Panc1 (cell line): ENCODE measurements at regions not wholly inside any gene's neighbourhood (a gene's known extent, or its start where the extent isn't known, plus 50 kb on each side); places are given as distances from the start of the nearest gene placed in this dataset.

Experiments
- ATAC-seq: fragments of 200-7000 bp; cut with Tn5 transposase; 2 replicates; pipeline ENCODE4 v1.9.1; 2020; ENCODE audit warnings: mild to moderate bottlenecking, moderate library complexity
- BruUV-seq: library from RNA; stranded (reverse); fragments of 400-500 nt; replicated peaks from 2 replicates; lab custom pipeline; 2021; lab: Mats Ljungman, UMichigan
- CTCF ChIA-PET: fragments of 300-600 bp; sonication (Branson Sonifier 250); formaldehyde crosslinking; loops from one replicate; lab custom pipeline; 2022; ENCODE audit warnings: antibody characterized with exemption; lab: Charles Lee
- POLR2A ChIA-PET: fragments of 300-600 bp; sonication (Branson Sonifier 250); formaldehyde crosslinking; loops from one replicate; lab custom pipeline; 2022; ENCODE audit warnings: antibody characterized with exemption; lab: Charles Lee
- DNase-seq: peaks from one replicate; pipeline ENCODE4 v3.0.0-alpha.2; 2010; ENCODE audit warnings: low read depth, low spot score
- H3K27ac ChIP-seq: 2 replicates; pipeline ENCODE4 v1.5.1; 2011; ENCODE audit warnings: mild to moderate bottlenecking, low read length, inconsistent platforms
- H3K27me3 ChIP-seq: fragments of 200-500 bp; sonication (Bioruptor generic); 2 replicates; pipeline ENCODE4 v1.6.0; 2014; ENCODE audit warnings: low read length, inconsistent platforms; ENCODE audit not compliant: control insufficient read depth, insufficient read depth
- H3K36me3 ChIP-seq: fragments of 200-500 bp; sonication (Bioruptor generic); 2 replicates; pipeline ENCODE4 v1.5.1; 2014; ENCODE audit warnings: inconsistent platforms, mild to moderate bottlenecking, low read length, moderate library complexity; ENCODE audit not compliant: control insufficient read depth, insufficient read depth
- H3K4me1 ChIP-seq: 2 replicates; pipeline ENCODE4 v1.5.1; 2011; ENCODE audit warnings: inconsistent platforms, mild to moderate bottlenecking, low read length, moderate library complexity; ENCODE audit not compliant: control insufficient read depth, insufficient read depth
- H3K4me3 ChIP-seq, 2 experiments: 2 replicates each; pipeline ENCODE4 v1.5.1; 2011 to 2012; ENCODE audit warnings: low read depth in 2 of 2, low read length in 2 of 2, mild to moderate bottlenecking in 2 of 2, inconsistent platforms in 1 of 2, moderate library complexity in 1 of 2
- H3K9me3 ChIP-seq: fragments of 200-500 bp; sonication (Bioruptor generic); 2 replicates; pipeline ENCODE4 v1.5.1; 2014; ENCODE audit warnings: low read depth, mild to moderate bottlenecking, inconsistent platforms, low read length, moderate library complexity; ENCODE audit not compliant: control insufficient read depth, insufficient read depth
- POLR2AphosphoS5 ChIP-seq: IDR thresholded peaks from 2 replicates; pipeline ENCODE4 v1.6.1; 2012; ENCODE audit warnings: mild to moderate bottlenecking, low read depth, low read length, moderate library complexity
- SIN3A ChIP-seq: IDR thresholded peaks from 2 replicates; pipeline ENCODE4 v1.6.1; 2012; ENCODE audit warnings: low read depth, mild to moderate bottlenecking, low read length, moderate library complexity, borderline replicate concordance; ENCODE audit not compliant: insufficient read depth
- TCF7L2 ChIP-seq: IDR thresholded peaks from 2 replicates; pipeline ENCODE4 v1.6.1; 2011; ENCODE audit warnings: mild to moderate bottlenecking, low read depth, low read length, inconsistent platforms
- in situ Hi-C: cut with HindIII; loops from 2 replicates; pipeline ENCODE4 v1.10.0; 2016; ENCODE audit warnings: low sequenced_read_pairs, low pct_unique_long_range_greater_than_20kb
- intact Hi-C: fragments of 100-400 bp; cut with micrococcal nuclease; formaldehyde crosslinking; loops from one replicate; pipeline ENCODE4 v1.10.0; 2022; ENCODE audit not compliant: unreplicated experiment
- TF ChIP-seq, protein P1 (sequence below): fragments of 450-650 bp; IDR thresholded peaks from 2 replicates; pipeline ENCODE4 v1.5.1; 2017; ENCODE audit warnings: mild to moderate bottlenecking
- TF ChIP-seq, protein P2 (sequence below), 2 experiments: IDR thresholded peaks; 2 replicates each; pipeline ENCODE4 v1.6.1; 2011 to 2012; ENCODE audit warnings: low read depth in 2 of 2, control low read depth in 1 of 2, low read length in 1 of 2, mild to moderate bottlenecking in 1 of 2, moderate library complexity in 1 of 2; ENCODE audit not compliant: insufficient read depth in 1 of 2

DNA sequence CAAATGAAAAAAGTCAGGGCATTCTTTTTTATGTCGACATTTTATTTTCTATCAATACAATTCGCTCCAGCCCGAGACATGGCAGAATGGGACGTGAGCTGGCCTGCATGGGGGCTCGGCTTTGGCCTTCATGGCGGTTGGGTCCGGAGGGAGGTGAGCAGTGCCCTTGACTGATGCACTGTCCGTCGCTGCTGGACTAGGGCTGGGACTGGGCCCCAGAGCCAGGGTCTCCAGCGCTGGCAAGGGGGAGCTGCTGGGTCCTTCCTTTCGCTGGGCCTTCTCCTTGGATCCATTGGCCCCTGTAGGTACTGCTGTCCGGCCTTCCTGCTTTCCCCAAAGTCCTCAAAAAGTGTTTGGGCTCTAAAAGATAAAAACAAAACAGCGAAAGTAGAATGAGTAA is 124.6 kb downstream of the EDN3 start:
- no TSS peak for BruUV-seq
- no peak for ATAC-seq
- H3K4me3 ChIP-seq, result no peak overlapping the region
- H3K36me3 ChIP-seq, result no peaks in the 10 kb centered on the region
- no peak overlapping the region for H3K27ac ChIP-seq
- no peak for DNase-seq
- intact Hi-C loops, result no loop called here
- no peaks in the 10 kb centered on the region for H3K9me3 ChIP-seq
- H3K27me3 ChIP-seq, result no peaks in the 10 kb centered on the region; the same call in none of the 2 replicates
- in situ Hi-C loops, result no loop called here
- TF ChIP-seq POLR2AphosphoS5 (no peak), TCF7L2 (no peak), SIN3A (no peak)
- TF ChIP-seq, protein P1, sequence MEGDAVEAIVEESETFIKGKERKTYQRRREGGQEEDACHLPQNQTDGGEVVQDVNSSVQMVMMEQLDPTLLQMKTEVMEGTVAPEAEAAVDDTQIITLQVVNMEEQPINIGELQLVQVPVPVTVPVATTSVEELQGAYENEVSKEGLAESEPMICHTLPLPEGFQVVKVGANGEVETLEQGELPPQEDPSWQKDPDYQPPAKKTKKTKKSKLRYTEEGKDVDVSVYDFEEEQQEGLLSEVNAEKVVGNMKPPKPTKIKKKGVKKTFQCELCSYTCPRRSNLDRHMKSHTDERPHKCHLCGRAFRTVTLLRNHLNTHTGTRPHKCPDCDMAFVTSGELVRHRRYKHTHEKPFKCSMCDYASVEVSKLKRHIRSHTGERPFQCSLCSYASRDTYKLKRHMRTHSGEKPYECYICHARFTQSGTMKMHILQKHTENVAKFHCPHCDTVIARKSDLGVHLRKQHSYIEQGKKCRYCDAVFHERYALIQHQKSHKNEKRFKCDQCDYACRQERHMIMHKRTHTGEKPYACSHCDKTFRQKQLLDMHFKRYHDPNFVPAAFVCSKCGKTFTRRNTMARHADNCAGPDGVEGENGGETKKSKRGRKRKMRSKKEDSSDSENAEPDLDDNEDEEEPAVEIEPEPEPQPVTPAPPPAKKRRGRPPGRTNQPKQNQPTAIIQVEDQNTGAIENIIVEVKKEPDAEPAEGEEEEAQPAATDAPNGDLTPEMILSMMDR, result no peak
- TF ChIP-seq, protein P2, sequence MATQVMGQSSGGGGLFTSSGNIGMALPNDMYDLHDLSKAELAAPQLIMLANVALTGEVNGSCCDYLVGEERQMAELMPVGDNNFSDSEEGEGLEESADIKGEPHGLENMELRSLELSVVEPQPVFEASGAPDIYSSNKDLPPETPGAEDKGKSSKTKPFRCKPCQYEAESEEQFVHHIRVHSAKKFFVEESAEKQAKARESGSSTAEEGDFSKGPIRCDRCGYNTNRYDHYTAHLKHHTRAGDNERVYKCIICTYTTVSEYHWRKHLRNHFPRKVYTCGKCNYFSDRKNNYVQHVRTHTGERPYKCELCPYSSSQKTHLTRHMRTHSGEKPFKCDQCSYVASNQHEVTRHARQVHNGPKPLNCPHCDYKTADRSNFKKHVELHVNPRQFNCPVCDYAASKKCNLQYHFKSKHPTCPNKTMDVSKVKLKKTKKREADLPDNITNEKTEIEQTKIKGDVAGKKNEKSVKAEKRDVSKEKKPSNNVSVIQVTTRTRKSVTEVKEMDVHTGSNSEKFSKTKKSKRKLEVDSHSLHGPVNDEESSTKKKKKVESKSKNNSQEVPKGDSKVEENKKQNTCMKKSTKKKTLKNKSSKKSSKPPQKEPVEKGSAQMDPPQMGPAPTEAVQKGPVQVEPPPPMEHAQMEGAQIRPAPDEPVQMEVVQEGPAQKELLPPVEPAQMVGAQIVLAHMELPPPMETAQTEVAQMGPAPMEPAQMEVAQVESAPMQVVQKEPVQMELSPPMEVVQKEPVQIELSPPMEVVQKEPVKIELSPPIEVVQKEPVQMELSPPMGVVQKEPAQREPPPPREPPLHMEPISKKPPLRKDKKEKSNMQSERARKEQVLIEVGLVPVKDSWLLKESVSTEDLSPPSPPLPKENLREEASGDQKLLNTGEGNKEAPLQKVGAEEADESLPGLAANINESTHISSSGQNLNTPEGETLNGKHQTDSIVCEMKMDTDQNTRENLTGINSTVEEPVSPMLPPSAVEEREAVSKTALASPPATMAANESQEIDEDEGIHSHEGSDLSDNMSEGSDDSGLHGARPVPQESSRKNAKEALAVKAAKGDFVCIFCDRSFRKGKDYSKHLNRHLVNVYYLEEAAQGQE (IDR thresholded peaks at IDR 0.05; ENCODE audit: insufficient read depth in 1 of 2, low read depth in 2 of 2, low read length in 1 of 2), result no peak
- H3K4me1 ChIP-seq, result no peaks in the 10 kb centered on the region
- ChIA-PET CTCF (no interaction called here), POLR2A (no interaction called here)

DNA sequence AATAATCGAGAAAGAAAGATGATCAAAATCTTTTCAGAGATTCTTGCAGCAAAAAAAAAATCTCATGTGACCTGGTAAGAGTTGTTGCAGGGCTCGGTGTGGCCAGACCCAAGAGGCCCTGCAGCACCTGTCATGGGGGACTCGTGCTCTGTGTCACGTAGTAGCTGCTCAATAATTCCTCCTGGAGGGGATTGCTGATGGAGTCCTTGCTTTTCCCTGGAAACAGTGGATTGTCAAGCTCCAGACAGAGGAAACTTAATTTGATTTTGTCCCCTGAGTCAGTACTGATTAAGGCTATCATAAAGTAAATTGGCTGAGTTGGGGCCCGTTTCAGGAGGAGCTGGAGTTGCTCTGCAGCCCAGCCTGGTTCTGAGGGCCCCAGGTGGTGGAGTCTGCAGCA is 125.2 kb downstream of the EDN3 start:
- Histone ChIP-seq H3K9me3 (no peaks in the 10 kb centered on the region), H3K27ac (no peak overlapping the region), H3K4me3 (no peak overlapping the region), H3K4me1 (no peaks in the 10 kb centered on the region), H3K36me3 (no peaks in the 10 kb centered on the region), H3K27me3 (no peaks in the 10 kb centered on the region; the same call in 1 of the 2 replicates)
- in situ Hi-C loops, result no loop called here
- TF ChIP-seq TCF7L2 (no peak), SIN3A (no peak), POLR2AphosphoS5 (no peak)
- TF ChIP-seq, protein P1, result no peak
- TF ChIP-seq, protein P2 (IDR thresholded peaks at IDR 0.05; ENCODE audit: insufficient read depth in 1 of 2, low read depth in 2 of 2, low read length in 1 of 2), result no peak
- DNase-seq, result no peak
- BruUV-seq, result no TSS peak
- ATAC-seq, result no peak
- POLR2A ChIA-PET, result no interaction called here
- intact Hi-C loops, result no loop called here
- CTCF ChIA-PET, result no interaction called here
